DMS153 (cell line): ENCODE measurements at regions not wholly inside any gene's neighbourhood (a gene's known extent, or its start where the extent isn't known, plus 50 kb on each side); places are given as distances from the start of the nearest gene placed in this dataset.
A peak's percentile ranks its signal among the peaks of the same experiment; 100 is the strongest.

ENCODE experiments used
- DNase-seq: peaks from one replicate; lab custom pipeline; 2025; lab: John Stamatoyannopoulos, UW

GRCh38 chr7:70986297-70986696 is 145.6 kb upstream of the GALNT17 start:
- no peak for DNase-seq

GRCh38 chr7:70994176-70994575 is 137.8 kb upstream of the GALNT17 start:
- no peak for DNase-seq

GRCh38 chr7:70997261-70997660 is 134.7 kb upstream of the GALNT17 start:
- DNase-seq: no peak

- no peak for DNase-seq
Measured at GRCh38 chr7:71005109-71005508, 126.8 kb upstream of the GALNT17 start.

GRCh38 chr7:71009636-71010035 is 122.3 kb upstream of the GALNT17 start:
- no peak for DNase-seq

GRCh38 chr7:71015252-71015900 is 116.6 kb upstream of the GALNT17 start:
- no peak for DNase-seq

GRCh38 chr7:71016401-71016800 is 115.5 kb upstream of the GALNT17 start:
- no peak for DNase-seq

- DNase-seq: peak; percentile 0
Measured at GRCh38 chr7:71017602-71018001, 114.3 kb upstream of the GALNT17 start.

- DNase-seq: no peak
Measured at GRCh38 chr7:71019706-71020105, 112.2 kb upstream of the GALNT17 start.

- DNase-seq: no peak
Measured at GRCh38 chr7:71021131-71021530, 110.8 kb upstream of the GALNT17 start.

- DNase-seq: no peak
Measured at GRCh38 chr7:71026680-71027079, 105.3 kb upstream of the GALNT17 start.

- DNase-seq: no peak
Measured at GRCh38 chr7:71034243-71034642, 97.7 kb upstream of the GALNT17 start.

- DNase-seq: no peak
Measured at GRCh38 chr7:71042591-71042990, 89.4 kb upstream of the GALNT17 start.

GRCh38 chr7:71050492-71050891 is 81.5 kb upstream of the GALNT17 start:
- no peak for DNase-seq

- DNase-seq: no peak
Measured at GRCh38 chr7:71055504-71055903, 76.4 kb upstream of the GALNT17 start.

GRCh38 chr7:71077743-71078476 is 54.0 kb upstream of the GALNT17 start:
- DNase-seq: no peak
